ENCODE measurements at regions not wholly inside any gene's neighbourhood (a gene's known extent, or its start where the extent isn't known, plus 50 kb on each side); places are given as distances from the start of the nearest gene placed in this dataset.

DNA sequence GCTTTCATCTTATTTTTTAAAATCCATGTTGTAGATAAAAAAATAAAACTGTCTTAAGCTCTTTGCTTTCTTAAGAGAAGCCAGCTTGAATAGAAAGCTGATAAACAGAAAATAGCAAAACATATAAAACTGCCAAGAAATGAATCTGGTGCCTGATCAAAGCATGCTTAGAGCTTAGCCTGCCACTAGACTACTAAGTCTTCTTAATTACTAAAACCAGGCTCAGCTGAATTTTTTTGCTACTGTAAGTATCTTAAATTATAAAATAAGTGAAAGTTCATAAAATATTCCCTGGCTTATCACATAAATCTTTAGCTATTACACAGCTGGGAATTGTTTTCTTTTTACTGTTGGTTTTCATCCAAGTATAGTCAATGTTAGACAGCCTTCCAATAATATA is 803.9 kb downstream of the DIPK2A start:
- TF ChIP-seq, protein P1, sequence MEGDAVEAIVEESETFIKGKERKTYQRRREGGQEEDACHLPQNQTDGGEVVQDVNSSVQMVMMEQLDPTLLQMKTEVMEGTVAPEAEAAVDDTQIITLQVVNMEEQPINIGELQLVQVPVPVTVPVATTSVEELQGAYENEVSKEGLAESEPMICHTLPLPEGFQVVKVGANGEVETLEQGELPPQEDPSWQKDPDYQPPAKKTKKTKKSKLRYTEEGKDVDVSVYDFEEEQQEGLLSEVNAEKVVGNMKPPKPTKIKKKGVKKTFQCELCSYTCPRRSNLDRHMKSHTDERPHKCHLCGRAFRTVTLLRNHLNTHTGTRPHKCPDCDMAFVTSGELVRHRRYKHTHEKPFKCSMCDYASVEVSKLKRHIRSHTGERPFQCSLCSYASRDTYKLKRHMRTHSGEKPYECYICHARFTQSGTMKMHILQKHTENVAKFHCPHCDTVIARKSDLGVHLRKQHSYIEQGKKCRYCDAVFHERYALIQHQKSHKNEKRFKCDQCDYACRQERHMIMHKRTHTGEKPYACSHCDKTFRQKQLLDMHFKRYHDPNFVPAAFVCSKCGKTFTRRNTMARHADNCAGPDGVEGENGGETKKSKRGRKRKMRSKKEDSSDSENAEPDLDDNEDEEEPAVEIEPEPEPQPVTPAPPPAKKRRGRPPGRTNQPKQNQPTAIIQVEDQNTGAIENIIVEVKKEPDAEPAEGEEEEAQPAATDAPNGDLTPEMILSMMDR (conservative IDR thresholded peaks at IDR 0.05) = no peak
- TF ChIP-seq EZH2 (IDR thresholded peaks at IDR 0.05; ENCODE audit: low read depth) = no peak

All from PC-9 (cell line).